IMR-90 (cell line): ENCODE measurements at regions not wholly inside any gene's neighbourhood (a gene's known extent, or its start where the extent isn't known, plus 50 kb on each side); places are given as distances from the start of the nearest gene placed in this dataset.

Source experiments
- ATAC-seq: fragments of 200-7000 bp; cut with Tn5 transposase; 2 replicates; pipeline ENCODE4 v1.9.1; 2020; ENCODE audit warnings: low read depth, mild to moderate bottlenecking, moderate library complexity
- BruUV-seq: library from RNA; stranded (reverse); fragments of 400-500 nt; replicated peaks from 2 replicates; lab custom pipeline; 2021; lab: Mats Ljungman, UMichigan
- CTCF ChIA-PET: fragments of 300-600 bp; formaldehyde crosslinking; extraction: SDS; loops from one replicate; lab custom pipeline; 2021; ENCODE audit warnings: antibody characterized with exemption; lab: Yijun Ruan, JAX
- POLR2A ChIA-PET: fragments of 300-600 bp; sonication (Branson Sonifier 250); formaldehyde crosslinking; loops from one replicate; lab custom pipeline; 2022; ENCODE audit warnings: antibody characterized with exemption; ENCODE audit not compliant: unreplicated experiment; lab: Charles Lee
- DNase-seq: peaks from one replicate; pipeline ENCODE4 v3.0.0; 2013
- H2AFZ ChIP-seq: replicated peaks from 2 replicates; pipeline ENCODE3; 2013; ENCODE audit warnings: low read length, mild to moderate bottlenecking; ENCODE audit not compliant: poor library complexity
- H2AK5ac ChIP-seq: 2 replicates; pipeline ENCODE4 v1.6.1; 2013; ENCODE audit warnings: low read depth, low read length, inconsistent platforms
- H2AK9ac ChIP-seq: replicated peaks from 2 replicates; pipeline ENCODE3; 2013; ENCODE audit warnings: mild to moderate bottlenecking, low read depth, low read length, moderate library complexity; ENCODE audit not compliant: poor library complexity
- H2BK120ac ChIP-seq: 2 replicates; pipeline ENCODE4 v1.6.1; 2013; ENCODE audit warnings: low read depth, low read length, inconsistent platforms
- H2BK15ac ChIP-seq: 3 replicates; pipeline ENCODE4 v1.6.1; 2013; ENCODE audit warnings: low read depth, low read length, inconsistent platforms
- H2BK20ac ChIP-seq: 2 replicates; pipeline ENCODE4 v1.6.1; 2013; ENCODE audit warnings: low read depth, mild to moderate bottlenecking, inconsistent platforms, low read length, moderate library complexity
- H2BK5ac ChIP-seq: 2 replicates; pipeline ENCODE4 v1.6.1; 2013; ENCODE audit warnings: mild to moderate bottlenecking, low read depth, low read length, inconsistent platforms; ENCODE audit not compliant: poor library complexity, severe bottlenecking
- H3K14ac ChIP-seq: replicated peaks from 2 replicates; pipeline ENCODE4 v1.6.1; 2013; ENCODE audit warnings: low read depth, low read length, inconsistent platforms
- H3K18ac ChIP-seq: 2 replicates; pipeline ENCODE4 v1.6.1; 2013; ENCODE audit warnings: low read depth, low read length, control low read depth
- H3K23ac ChIP-seq: 2 replicates; pipeline ENCODE4 v1.6.1; 2013; ENCODE audit warnings: low read depth, low read length, inconsistent platforms
- H3K27ac ChIP-seq: 2 replicates; pipeline ENCODE4 v1.5.1; 2013; ENCODE audit warnings: mild to moderate bottlenecking, control low read depth, low read length; ENCODE audit not compliant: insufficient read depth
- H3K27me3 ChIP-seq: 2 replicates; pipeline ENCODE4 v1.6.1; 2013; ENCODE audit warnings: low read length; ENCODE audit not compliant: control insufficient read depth, insufficient read depth
- H3K36me3 ChIP-seq: 2 replicates; pipeline ENCODE4 v1.6.1; 2013; ENCODE audit warnings: low read length, mixed read lengths; ENCODE audit not compliant: control insufficient read depth, insufficient read depth
- H3K4ac ChIP-seq: 2 replicates; pipeline ENCODE4 v1.6.1; 2013; ENCODE audit warnings: low read depth, low read length, inconsistent platforms
- H3K4me1 ChIP-seq: 2 replicates; pipeline ENCODE4 v1.6.1; 2013; ENCODE audit warnings: low read length, mixed read lengths; ENCODE audit not compliant: control insufficient read depth, insufficient read depth
- H3K4me2 ChIP-seq: 2 replicates; pipeline ENCODE4 v1.6.1; 2013; ENCODE audit warnings: low read depth, mild to moderate bottlenecking, control low read depth, low read length, moderate library complexity
- H3K4me3 ChIP-seq: 2 replicates; pipeline ENCODE4 v1.5.1; 2013; ENCODE audit warnings: low read depth, mild to moderate bottlenecking, control low read depth, low read length, moderate library complexity; ENCODE audit not compliant: insufficient read depth
- H3K56ac ChIP-seq: 2 replicates; pipeline ENCODE4 v1.6.1; 2013; ENCODE audit warnings: low read length, inconsistent platforms; ENCODE audit not compliant: insufficient read depth; ENCODE audit errors: extremely low read depth
- H3K79me1 ChIP-seq, 2 experiments: 2 replicates each; pipeline ENCODE4 v1.6.1; 2013; ENCODE audit warnings: low read length in 2 of 2, inconsistent platforms in 1 of 2, low read depth in 1 of 2
- H3K9ac ChIP-seq: 2 replicates; pipeline ENCODE4 v1.6.1; 2013; ENCODE audit warnings: low read depth, low read length, control low read depth
- H3K9me1 ChIP-seq: 2 replicates; pipeline ENCODE4 v1.6.1; 2013; ENCODE audit warnings: low read length, inconsistent platforms; ENCODE audit not compliant: insufficient read depth
- H3K9me3 ChIP-seq: 2 replicates; pipeline ENCODE4 v1.6.1; 2013; ENCODE audit warnings: low read length; ENCODE audit not compliant: control insufficient read depth, insufficient read depth
- H4K20me1 ChIP-seq: 2 replicates; pipeline ENCODE4 v1.6.1; 2013; ENCODE audit warnings: low read length, inconsistent platforms; ENCODE audit not compliant: insufficient read depth
- H4K5ac ChIP-seq: 2 replicates; pipeline ENCODE4 v1.6.1; 2013; ENCODE audit warnings: mild to moderate bottlenecking, low read depth, low read length, control low read depth
- H4K8ac ChIP-seq, 2 experiments: 2 replicates each; pipeline ENCODE4 v1.6.1; 2013; ENCODE audit warnings: low read depth in 2 of 2, low read length in 2 of 2, control low read depth in 1 of 2, inconsistent platforms in 1 of 2
- H4K91ac ChIP-seq: 2 replicates; pipeline ENCODE4 v1.6.1; 2013; ENCODE audit warnings: low read depth, low read length, inconsistent platforms; ENCODE audit not compliant: insufficient read depth
- BHLHE40 ChIP-seq: fragments of 150-350 bp; IDR thresholded peaks from 2 replicates; pipeline ENCODE4 v1.6.1; 2016; ENCODE audit warnings: mild to moderate bottlenecking, low read depth, low read length
- CEBPB ChIP-seq: IDR thresholded peaks from 2 replicates; pipeline ENCODE4 v1.6.1; 2012; ENCODE audit warnings: low read depth, low read length, improper control_type of control experiment
- CHD1 ChIP-seq: IDR thresholded peaks from 2 replicates; pipeline ENCODE4 v1.6.1; 2012; ENCODE audit warnings: low read depth, low read length, improper control_type of control experiment
- FOS ChIP-seq: fragments of 150-350 bp; IDR thresholded peaks from 2 replicates; pipeline ENCODE4 v1.6.1; 2016; ENCODE audit warnings: low read depth, low read length
- MAFK ChIP-seq: IDR thresholded peaks from 2 replicates; pipeline ENCODE4 v1.6.1; 2012; ENCODE audit warnings: low read depth, low read length, improper control_type of control experiment
- MXI1 ChIP-seq: IDR thresholded peaks from 2 replicates; pipeline ENCODE4 v1.6.1; 2012; ENCODE audit warnings: low read depth, mild to moderate bottlenecking, low read length, moderate library complexity, borderline replicate concordance
- NFE2L2 ChIP-seq: fragments of 150-350 bp; IDR thresholded peaks from 2 replicates; pipeline ENCODE4 v1.6.1; 2016; ENCODE audit warnings: low read depth, mild to moderate bottlenecking, low read length
- POLR2A ChIP-seq: IDR thresholded peaks from 2 replicates; pipeline ENCODE4 v1.6.1; 2012; ENCODE audit warnings: mild to moderate bottlenecking, low read depth, low read length
- RAD21 ChIP-seq: IDR thresholded peaks from 2 replicates; pipeline ENCODE4 v1.6.1; 2012; ENCODE audit warnings: low read length, improper control_type of control experiment
- RFX5 ChIP-seq: IDR thresholded peaks from 2 replicates; pipeline ENCODE4 v1.8.0; 2012; ENCODE audit warnings: low read depth, mild to moderate bottlenecking, low read length, moderate library complexity
- WGBS, 2 experiments: methylation state at CpG; one replicate each; pipeline versions ENCODE4 v1.1.5 to v1.1.7; 2013; ENCODE audit warnings: missing lambda C conversion rate in 2 of 2; ENCODE audit not compliant: insufficient read length in 1 of 2; ENCODE audit errors: extremely low coverage in 2 of 2; 5-methylcytosine and 5-hydroxymethylcytosine counted together
- dilution Hi-C: fragments of 300-500 bp; cut with HindIII; formaldehyde crosslinking; loops from one replicate; pipeline ENCODE4 v1.14.3; 2018; ENCODE audit warnings: low sequenced_read_pairs; ENCODE audit not compliant: unreplicated experiment
- in situ Hi-C: fragments of 300-500 bp; cut with MboI; formaldehyde crosslinking; loops from 3 replicates; pipeline ENCODE4 v1.14.3; 2019; ENCODE audit warnings: low sequenced_read_pairs, inconsistent platforms, mixed read lengths
- intact Hi-C: fragments of 100-400 bp; cut with micrococcal nuclease; formaldehyde crosslinking; loops from 2 replicates; pipeline ENCODE4 v1.10.0; 2022
- TF ChIP-seq, protein P1 (sequence below): fragments of 150-350 bp; IDR thresholded peaks from 2 replicates; pipeline ENCODE4 v1.6.1; 2017; ENCODE audit warnings: mild to moderate bottlenecking, antibody characterized with exemption, low read length, low read depth
- TF ChIP-seq, protein P2 (sequence below): conservative IDR thresholded peaks from 2 replicates; pipeline ENCODE4 v1.5.1; 2012; ENCODE audit warnings: mild to moderate bottlenecking, low read depth, low read length, improper control_type of control experiment
- TF ChIP-seq, protein P3 (sequence below): fragments of 150-350 bp; IDR thresholded peaks from 2 replicates; pipeline ENCODE4 v1.6.1; 2016; ENCODE audit warnings: low read depth, mild to moderate bottlenecking, low read length, moderate library complexity, borderline replicate concordance

DNA sequence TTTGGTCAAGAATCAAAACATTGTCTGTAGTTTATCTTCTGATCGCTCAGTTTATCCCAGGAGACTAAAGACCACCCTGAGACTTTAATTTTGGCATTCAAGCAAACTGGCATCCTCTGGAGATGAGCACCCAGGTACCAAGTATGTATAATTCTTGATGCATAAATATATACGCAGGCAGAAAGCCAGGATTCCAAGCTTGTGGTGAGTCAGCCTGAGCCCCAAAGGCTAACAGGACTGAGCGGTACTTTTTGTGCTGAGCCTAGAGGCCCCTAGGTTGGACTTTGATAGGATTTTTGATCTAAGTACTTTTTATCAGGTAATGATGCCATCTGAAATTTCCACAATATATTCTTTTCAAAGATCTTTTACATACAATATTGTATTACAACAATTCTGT, 301.3 kb downstream of the TFAP2B start:
- Histone ChIP-seq H3K27ac (no peak overlapping the region), H3K4ac (no peak overlapping the region), H3K56ac (no peak overlapping the region), H2AK9ac (no peak overlapping the region), H3K9me1 (no peaks in the 10 kb centered on the region), H3K79me1 (no peaks in the 10 kb centered on the region), H3K4me3 (no peak overlapping the region), H3K14ac (no peak overlapping the region), H4K20me1 (no peaks in the 10 kb centered on the region), H4K5ac (no peak overlapping the region), H2BK120ac (no peak overlapping the region), H2BK20ac (no peak overlapping the region), H3K18ac (no peak overlapping the region), H2AFZ (no peak overlapping the region), H3K23ac (no peak overlapping the region), H4K91ac (no peak overlapping the region), H3K9me3 (peaks cover 9% of the 10 kb centered on the region), H3K4me2 (no peak overlapping the region), H4K8ac (no peak overlapping the region), H2BK5ac (no peak overlapping the region), H2BK15ac (no peak overlapping the region), H3K36me3 (no peaks in the 10 kb centered on the region), H3K9ac (no peak overlapping the region), H2AK5ac (no peak overlapping the region), H3K4me1 (no peaks in the 10 kb centered on the region), H3K27me3 (no peaks in the 10 kb centered on the region)
- in situ Hi-C loops: no loop called here
- no peak for ATAC-seq
- ChIA-PET CTCF (no interaction called here), POLR2A (no interaction called here)
- no peak for DNase-seq
- dilution Hi-C loops: no loop called here
- BruUV-seq: no TSS peak
- TF ChIP-seq, protein P1, sequence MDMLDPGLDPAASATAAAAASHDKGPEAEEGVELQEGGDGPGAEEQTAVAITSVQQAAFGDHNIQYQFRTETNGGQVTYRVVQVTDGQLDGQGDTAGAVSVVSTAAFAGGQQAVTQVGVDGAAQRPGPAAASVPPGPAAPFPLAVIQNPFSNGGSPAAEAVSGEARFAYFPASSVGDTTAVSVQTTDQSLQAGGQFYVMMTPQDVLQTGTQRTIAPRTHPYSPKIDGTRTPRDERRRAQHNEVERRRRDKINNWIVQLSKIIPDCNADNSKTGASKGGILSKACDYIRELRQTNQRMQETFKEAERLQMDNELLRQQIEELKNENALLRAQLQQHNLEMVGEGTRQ: no peak
- TF ChIP-seq CHD1 (no peak), MXI1 (no peak), POLR2A (no peak), RAD21 (no peak), MAFK (no peak), CEBPB (no peak), BHLHE40 (no peak), NFE2L2 (no peak), RFX5 (no peak), FOS (no peak)
- TF ChIP-seq, protein P2, sequence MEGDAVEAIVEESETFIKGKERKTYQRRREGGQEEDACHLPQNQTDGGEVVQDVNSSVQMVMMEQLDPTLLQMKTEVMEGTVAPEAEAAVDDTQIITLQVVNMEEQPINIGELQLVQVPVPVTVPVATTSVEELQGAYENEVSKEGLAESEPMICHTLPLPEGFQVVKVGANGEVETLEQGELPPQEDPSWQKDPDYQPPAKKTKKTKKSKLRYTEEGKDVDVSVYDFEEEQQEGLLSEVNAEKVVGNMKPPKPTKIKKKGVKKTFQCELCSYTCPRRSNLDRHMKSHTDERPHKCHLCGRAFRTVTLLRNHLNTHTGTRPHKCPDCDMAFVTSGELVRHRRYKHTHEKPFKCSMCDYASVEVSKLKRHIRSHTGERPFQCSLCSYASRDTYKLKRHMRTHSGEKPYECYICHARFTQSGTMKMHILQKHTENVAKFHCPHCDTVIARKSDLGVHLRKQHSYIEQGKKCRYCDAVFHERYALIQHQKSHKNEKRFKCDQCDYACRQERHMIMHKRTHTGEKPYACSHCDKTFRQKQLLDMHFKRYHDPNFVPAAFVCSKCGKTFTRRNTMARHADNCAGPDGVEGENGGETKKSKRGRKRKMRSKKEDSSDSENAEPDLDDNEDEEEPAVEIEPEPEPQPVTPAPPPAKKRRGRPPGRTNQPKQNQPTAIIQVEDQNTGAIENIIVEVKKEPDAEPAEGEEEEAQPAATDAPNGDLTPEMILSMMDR: no peak
- TF ChIP-seq, protein P3, sequence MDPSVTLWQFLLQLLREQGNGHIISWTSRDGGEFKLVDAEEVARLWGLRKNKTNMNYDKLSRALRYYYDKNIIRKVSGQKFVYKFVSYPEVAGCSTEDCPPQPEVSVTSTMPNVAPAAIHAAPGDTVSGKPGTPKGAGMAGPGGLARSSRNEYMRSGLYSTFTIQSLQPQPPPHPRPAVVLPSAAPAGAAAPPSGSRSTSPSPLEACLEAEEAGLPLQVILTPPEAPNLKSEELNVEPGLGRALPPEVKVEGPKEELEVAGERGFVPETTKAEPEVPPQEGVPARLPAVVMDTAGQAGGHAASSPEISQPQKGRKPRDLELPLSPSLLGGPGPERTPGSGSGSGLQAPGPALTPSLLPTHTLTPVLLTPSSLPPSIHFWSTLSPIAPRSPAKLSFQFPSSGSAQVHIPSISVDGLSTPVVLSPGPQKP: no peak
- intact Hi-C loops: no loop called here
- no CpG with 5 or more reads among the region's 3 CpGs for WGBS, 2 experiments
